H1 (cell line): ENCODE measurements at regions not wholly inside any gene's neighbourhood (a gene's known extent, or its start where the extent isn't known, plus 50 kb on each side); places are given as distances from the start of the nearest gene placed in this dataset.

Experiments
- CTCF ChIA-PET: fragments of 300-600 bp; sonication (Branson Sonifier 250); formaldehyde crosslinking; loops from one replicate; lab custom pipeline; 2021; ENCODE audit not compliant: partially characterized antibody; lab: Charles Lee
- POLR2A ChIA-PET: fragments of 300-600 bp; sonication (Branson Sonifier 250); formaldehyde crosslinking; loops from one replicate; lab custom pipeline; 2021; ENCODE audit warnings: inconsistent platforms; ENCODE audit not compliant: partially characterized antibody; lab: Charles Lee
- DNase-seq, 2 experiments: peaks; one replicate each; pipeline versions ENCODE4 v3.0.0 to v3.0.0-alpha.2; 2010 to 2022; ENCODE audit warnings: low spot score in 2 of 2, low read depth in 1 of 2, mixed read lengths in 1 of 2
- FAIRE-seq: peaks from 2 replicates; lab custom pipeline; 2011; peaks lifted over from hg19 to GRCh38; lab: Jason Lieb, UNC
- H2AFZ ChIP-seq: 2 replicates; pipeline ENCODE4 v1.8.1; 2012; ENCODE audit warnings: low read length, inconsistent platforms
- H2AK5ac ChIP-seq: 2 replicates; pipeline ENCODE4 v1.6.1; 2013; ENCODE audit warnings: low read depth, low read length
- H2BK120ac ChIP-seq: replicated peaks from 2 replicates; pipeline ENCODE3; 2013; ENCODE audit warnings: low read depth, low read length, inconsistent platforms
- H2BK12ac ChIP-seq: 2 replicates; pipeline ENCODE4 v1.6.1; 2013; ENCODE audit warnings: low read depth, low read length
- H2BK15ac ChIP-seq: 2 replicates; pipeline ENCODE4 v1.6.1; 2013; ENCODE audit warnings: low read length
- H2BK20ac ChIP-seq: 2 replicates; pipeline ENCODE4 v1.6.1; 2013; ENCODE audit warnings: low read length
- H2BK5ac ChIP-seq: 2 replicates; pipeline ENCODE4 v1.6.1; 2013; ENCODE audit warnings: low read depth, low read length
- H3K14ac ChIP-seq: 2 replicates; pipeline ENCODE4 v1.6.1; 2013; ENCODE audit warnings: inconsistent platforms; ENCODE audit not compliant: insufficient read length
- H3K18ac ChIP-seq: 2 replicates; pipeline ENCODE4 v1.6.1; 2013; ENCODE audit warnings: low read length; ENCODE audit errors: extremely low read depth
- H3K23ac ChIP-seq: 2 replicates; pipeline ENCODE4 v1.6.1; 2013; ENCODE audit warnings: inconsistent platforms; ENCODE audit not compliant: insufficient read length
- H3K23me2 ChIP-seq: 2 replicates; pipeline ENCODE4 v1.6.1; 2013; ENCODE audit warnings: low read depth, low read length
- H3K27ac ChIP-seq: 2 replicates; pipeline ENCODE4 v1.6.1; 2011; ENCODE audit warnings: low read depth, low read length, inconsistent platforms
- H3K27me3 ChIP-seq, 4 experiments: replicated peaks in 1 of 4; 1 replicate in 1 of 4; 2 replicates in 3 of 4; pipeline versions ENCODE4 v1.6.1 to v1.8.1; 2011 to 2013; ENCODE audit warnings: low read length in 3 of 4, mild to moderate bottlenecking in 3 of 4, inconsistent platforms in 2 of 4, mixed read lengths in 2 of 4, moderate library complexity in 1 of 4; ENCODE audit not compliant: control insufficient read depth in 3 of 4, insufficient read depth in 3 of 4; ENCODE audit errors: extremely low read depth in 1 of 4
- H3K36me3 ChIP-seq, 4 experiments: 2 replicates each; pipeline versions ENCODE4 v1.6.1 to v1.8.1; 2011 to 2013; ENCODE audit warnings: mild to moderate bottlenecking in 4 of 4, low read length in 3 of 4, moderate library complexity in 2 of 4, control low read depth in 1 of 4, inconsistent platforms in 1 of 4; ENCODE audit not compliant: insufficient read depth in 4 of 4, control insufficient read depth in 2 of 4
- H3K4ac ChIP-seq: replicated peaks from 2 replicates; pipeline ENCODE3; 2013; ENCODE audit warnings: low read length, low read depth, mixed read lengths, inconsistent platforms; ENCODE audit not compliant: insufficient read length
- H3K4me1 ChIP-seq, 4 experiments: replicated peaks in 1 of 4; 1 replicate in 1 of 4; 2 replicates in 3 of 4; pipeline versions ENCODE4 v1.6.1 to v1.8.1; 2011 to 2013; ENCODE audit warnings: low read length in 3 of 4, inconsistent platforms in 2 of 4, mixed read lengths in 1 of 4; ENCODE audit not compliant: insufficient read depth in 4 of 4, control insufficient read depth in 3 of 4
- H3K4me2 ChIP-seq, 2 experiments: 2 replicates each; pipeline versions ENCODE4 v1.6.1 to v1.8.1; 2011 to 2013; ENCODE audit warnings: low read depth in 2 of 2, low read length in 2 of 2, control low read depth in 1 of 2, inconsistent platforms in 1 of 2, mild to moderate bottlenecking in 1 of 2; ENCODE audit not compliant: insufficient read depth in 1 of 2
- H3K4me3 ChIP-seq, 4 experiments: fragments of 200-600, 300-600 bp in 1 of 4; sonication (generic), shearing (Covaris generic), sonication (Bioruptor Twin) in 1 of 4; 2 replicates each; pipeline versions ENCODE4 v1.5.1 to v1.8.1; 2011 to 2016; ENCODE audit warnings: low read length in 4 of 4, low read depth in 3 of 4, control low read depth in 2 of 4, inconsistent platforms in 2 of 4, mild to moderate bottlenecking in 2 of 4, mixed read lengths in 1 of 4, moderate library complexity in 1 of 4; ENCODE audit not compliant: insufficient read depth in 2 of 4; ENCODE audit errors: extremely low read depth in 1 of 4
- H3K56ac ChIP-seq: replicated peaks from 2 replicates; pipeline ENCODE3; 2013; ENCODE audit warnings: low read depth, mild to moderate bottlenecking, mixed read lengths, low read length, inconsistent platforms; ENCODE audit not compliant: insufficient read length
- H3K79me1 ChIP-seq: 2 replicates; pipeline ENCODE4 v1.6.1; 2013; ENCODE audit warnings: low read depth, low read length, control low read depth
- H3K79me2 ChIP-seq, 2 experiments: 2 replicates each; pipeline versions ENCODE4 v1.6.1 to v1.8.1; 2012 to 2013; ENCODE audit warnings: low read length in 2 of 2, mild to moderate bottlenecking in 2 of 2, inconsistent platforms in 1 of 2; ENCODE audit not compliant: insufficient read depth in 2 of 2, control insufficient read depth in 1 of 2
- H3K9ac ChIP-seq, 4 experiments: replicated peaks in 1 of 4; 1 replicate in 1 of 4; 2 replicates in 3 of 4; pipeline versions ENCODE4 v1.6.1 to v1.8.1; 2011 to 2013; ENCODE audit warnings: low read depth in 3 of 4, low read length in 3 of 4, control low read depth in 2 of 4, mild to moderate bottlenecking in 2 of 4, moderate library complexity in 2 of 4, inconsistent platforms in 1 of 4; ENCODE audit errors: extremely low read depth in 1 of 4
- H3K9me3 ChIP-seq, 2 experiments: 2 replicates each; pipeline versions ENCODE4 v1.6.1 to v1.8.1; 2012 to 2013; ENCODE audit warnings: mild to moderate bottlenecking in 2 of 2, moderate library complexity in 2 of 2, control low read depth in 1 of 2, inconsistent platforms in 1 of 2, low read depth in 1 of 2, low read length in 1 of 2, mixed read lengths in 1 of 2; ENCODE audit not compliant: insufficient read depth in 2 of 2
- H4K20me1 ChIP-seq, 2 experiments: replicated peaks in 1 of 2; 2 replicates each; pipeline versions ENCODE3 to v1.8.1; 2011 to 2013; ENCODE audit warnings: inconsistent platforms in 2 of 2, low read length in 2 of 2, mild to moderate bottlenecking in 1 of 2; ENCODE audit not compliant: insufficient read depth in 2 of 2, control insufficient read depth in 1 of 2
- H4K5ac ChIP-seq: 2 replicates; pipeline ENCODE4 v1.6.1; 2013; ENCODE audit warnings: low read length, low read depth, mixed read lengths, inconsistent platforms; ENCODE audit not compliant: insufficient read length
- H4K8ac ChIP-seq: 2 replicates; pipeline ENCODE4 v1.8.0; 2013; ENCODE audit warnings: mild to moderate bottlenecking, moderate library complexity, low read length, inconsistent platforms; ENCODE audit not compliant: insufficient read depth; ENCODE audit errors: extremely low read depth
- H4K91ac ChIP-seq: replicated peaks from 2 replicates; pipeline ENCODE3; 2013; ENCODE audit warnings: low read length, mixed read lengths, inconsistent platforms; ENCODE audit not compliant: insufficient read length
- BCL11A ChIP-seq, 2 experiments: IDR thresholded peaks; one replicate each; pipeline ENCODE4 v1.6.1; 2011; ENCODE audit warnings: low read depth in 2 of 2, low read length in 2 of 2, mild to moderate bottlenecking in 2 of 2
- CBX5 ChIP-seq: fragments of 300-800, 300-1000 bp; sonication (generic); IDR thresholded peaks from 2 replicates; pipeline ENCODE4 v1.7.1; 2016; ENCODE audit warnings: antibody characterized with exemption, low read length, low read depth
- KDM5A ChIP-seq: fragments of 200-600 bp; IDR thresholded peaks from 2 replicates; pipeline ENCODE4 v1.7.1; 2012; ENCODE audit warnings: mild to moderate bottlenecking, low read length, inconsistent platforms, mixed read lengths
- NANOG ChIP-seq: IDR thresholded peaks from 2 replicates; pipeline ENCODE4 v1.6.1; 2011; ENCODE audit warnings: low read length, low read depth, mild to moderate bottlenecking, inconsistent platforms; ENCODE audit not compliant: insufficient read depth, poor library complexity, severe bottlenecking
- NRF1 ChIP-seq: IDR thresholded peaks from 2 replicates; pipeline ENCODE4 v1.6.1; 2011; ENCODE audit warnings: mild to moderate bottlenecking, low read depth, low read length, improper control_type of control experiment
- RAD21 ChIP-seq, 2 experiments: IDR thresholded peaks in 1 of 2; conservative IDR thresholded peaks in 1 of 2; 2 replicates each; pipeline ENCODE4 v1.6.1; 2011; ENCODE audit warnings: low read depth in 2 of 2, low read length in 2 of 2, improper control_type of control experiment in 1 of 2, inconsistent platforms in 1 of 2, mild to moderate bottlenecking in 1 of 2, moderate library complexity in 1 of 2
- RBBP5 ChIP-seq: IDR thresholded peaks from 2 replicates; pipeline ENCODE4 v1.7.1; 2012; ENCODE audit warnings: low read depth, mild to moderate bottlenecking, inconsistent platforms, low read length, moderate library complexity, borderline replicate concordance
- SUZ12 ChIP-seq: fragments of 200-600 bp; sonication (generic); IDR thresholded peaks from 2 replicates; pipeline ENCODE4 v1.6.1; 2012; ENCODE audit warnings: mild to moderate bottlenecking, inconsistent platforms, low read length, moderate library complexity, mixed read lengths
- TAF7 ChIP-seq: optimal IDR thresholded peaks from 2 replicates; pipeline ENCODE3; 2011; ENCODE audit warnings: low read depth, mild to moderate bottlenecking, inconsistent platforms, low read length, moderate library complexity, borderline replicate concordance
- TBP ChIP-seq: IDR thresholded peaks from 2 replicates; pipeline ENCODE4 v1.6.1; 2011; ENCODE audit warnings: low read depth, low read length, improper control_type of control experiment
- TCF12 ChIP-seq: IDR thresholded peaks from 2 replicates; pipeline ENCODE4 v1.6.1; 2011; ENCODE audit warnings: low read depth, mild to moderate bottlenecking, low read length
- WGBS, 2 experiments: shearing (Covaris generic) in 1 of 2; methylation state at CpG; one replicate each; pipeline versions ENCODE4 v1.1.6 to v1.1.7; 2013 to 2015; ENCODE audit warnings: low lambda C conversion rate in 2 of 2, mixed read lengths in 2 of 2, inconsistent platforms in 1 of 2, low coverage in 1 of 2, missing lambda C conversion rate in 1 of 2; ENCODE audit not compliant: insufficient replicate concordance in 2 of 2, insufficient coverage in 1 of 2, insufficient read length in 1 of 2; ENCODE audit errors: extremely low coverage in 1 of 2, missing lambda C conversion rate in 1 of 2; 5-methylcytosine and 5-hydroxymethylcytosine counted together
- TF ChIP-seq, protein P1 (sequence below), 3 experiments: IDR thresholded peaks; 1 replicate in 2 of 3; 2 replicates in 1 of 3; pipeline versions ENCODE4 v1.5.1 to v1.6.1; 2011; ENCODE audit warnings: low read length in 3 of 3, mild to moderate bottlenecking in 3 of 3, inconsistent platforms in 2 of 3, low read depth in 1 of 3, moderate library complexity in 1 of 3; ENCODE audit not compliant: insufficient read depth in 1 of 3; ENCODE audit errors: control extremely low read depth in 1 of 3

GRCh38 chr18:75858754-75859153, 431.3 kb upstream of the SMIM21 start:
- H3K9me3 ChIP-seq = no peaks in the 10 kb centered on the region; a peak in 1 of 4 replicates
- no peak overlapping the region for H4K8ac ChIP-seq
- H3K4me2 ChIP-seq = no peak overlapping the region
- no peak overlapping the region for H3K14ac ChIP-seq
- no peak overlapping the region for H2AFZ ChIP-seq
- H3K18ac ChIP-seq = no peak overlapping the region
- H4K20me1 ChIP-seq = no peaks in the 10 kb centered on the region
- no peak overlapping the region for H2BK5ac ChIP-seq
- no peaks in the 10 kb centered on the region for H3K79me2 ChIP-seq
- no peak overlapping the region for H2BK20ac ChIP-seq
- H3K27me3 ChIP-seq = no peaks in the 10 kb centered on the region; a peak in 1 of 7 replicates
- no peak overlapping the region for H3K56ac ChIP-seq
- H3K36me3 ChIP-seq = no peaks in the 10 kb centered on the region
- H3K9ac ChIP-seq = no peak overlapping the region
- CTCF ChIA-PET = interaction anchor here (0.7 to 0.9 kb wide), 2 partner anchors 31 to 642 kb away, joined by 3 to 4 read pairs; no protein-coding TSS in a partner anchor
- no peak overlapping the region for H2AK5ac ChIP-seq
- no peak overlapping the region for H3K4me3 ChIP-seq
- no peak overlapping the region for H4K5ac ChIP-seq
- H3K4ac ChIP-seq = no peak overlapping the region
- POLR2A ChIA-PET = no interaction called here
- DNase-seq (no peak), FAIRE-seq (no peak)
- no peak overlapping the region for H3K27ac ChIP-seq
- H2BK12ac ChIP-seq = no peak overlapping the region
- whole genome bisulfite sequencing, 2 experiments = 96% methylated on average over 2 of the region's 2 CpGs; no CpG with 5 or more reads in 1 of the 2 experiments
- TF ChIP-seq, protein P1, sequence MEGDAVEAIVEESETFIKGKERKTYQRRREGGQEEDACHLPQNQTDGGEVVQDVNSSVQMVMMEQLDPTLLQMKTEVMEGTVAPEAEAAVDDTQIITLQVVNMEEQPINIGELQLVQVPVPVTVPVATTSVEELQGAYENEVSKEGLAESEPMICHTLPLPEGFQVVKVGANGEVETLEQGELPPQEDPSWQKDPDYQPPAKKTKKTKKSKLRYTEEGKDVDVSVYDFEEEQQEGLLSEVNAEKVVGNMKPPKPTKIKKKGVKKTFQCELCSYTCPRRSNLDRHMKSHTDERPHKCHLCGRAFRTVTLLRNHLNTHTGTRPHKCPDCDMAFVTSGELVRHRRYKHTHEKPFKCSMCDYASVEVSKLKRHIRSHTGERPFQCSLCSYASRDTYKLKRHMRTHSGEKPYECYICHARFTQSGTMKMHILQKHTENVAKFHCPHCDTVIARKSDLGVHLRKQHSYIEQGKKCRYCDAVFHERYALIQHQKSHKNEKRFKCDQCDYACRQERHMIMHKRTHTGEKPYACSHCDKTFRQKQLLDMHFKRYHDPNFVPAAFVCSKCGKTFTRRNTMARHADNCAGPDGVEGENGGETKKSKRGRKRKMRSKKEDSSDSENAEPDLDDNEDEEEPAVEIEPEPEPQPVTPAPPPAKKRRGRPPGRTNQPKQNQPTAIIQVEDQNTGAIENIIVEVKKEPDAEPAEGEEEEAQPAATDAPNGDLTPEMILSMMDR (IDR thresholded peaks at IDR 0.05; ENCODE audit: control extremely low read depth in 1 of 3, insufficient read depth in 1 of 3, low read depth in 1 of 3, low read length in 3 of 3) = no peak
- no peak for TF ChIP-seq RAD21 (IDR thresholded peaks at IDR 0.05 in 1 of 2, conservative IDR thresholded peaks at IDR 0.05 in 1 of 2; ENCODE audit: low read depth in 2 of 2, low read length in 2 of 2)
- TF ChIP-seq BCL11A (IDR thresholded peaks at IDR 0.05; ENCODE audit: low read depth in 2 of 2, low read length in 2 of 2) = no peak
- no peak for TF ChIP-seq TBP
- no peak for TF ChIP-seq NRF1
- no peak for TF ChIP-seq CBX5
- no peak for TF ChIP-seq KDM5A
- no peak for TF ChIP-seq RBBP5
- no peak for TF ChIP-seq TAF7
- no peak for TF ChIP-seq TCF12
- no peak for TF ChIP-seq NANOG
- no peak for TF ChIP-seq SUZ12
- H2BK120ac ChIP-seq = no peak overlapping the region
- no peaks in the 10 kb centered on the region for H3K4me1 ChIP-seq
- no peak overlapping the region for H3K23ac ChIP-seq
- no peak overlapping the region for H4K91ac ChIP-seq
- H3K23me2 ChIP-seq = no peaks in the 10 kb centered on the region
- no peak overlapping the region for H2BK15ac ChIP-seq
- H3K79me1 ChIP-seq = no peaks in the 10 kb centered on the region
